Ectodermal cell (in vitro differentiated cells): ENCODE measurements at regions not wholly inside any gene's neighbourhood (a gene's known extent, or its start where the extent isn't known, plus 50 kb on each side); places are given as distances from the start of the nearest gene placed in this dataset.

Source experiments
- H3K27ac ChIP-seq: 2 replicates; pipeline ENCODE4 v1.7.0; 2013; ENCODE audit warnings: mild to moderate bottlenecking, low read depth, low read length; ENCODE audit not compliant: insufficient read depth, poor library complexity, severe bottlenecking
- H3K27me3 ChIP-seq: 2 replicates; pipeline ENCODE4 v1.7.0; 2013; ENCODE audit warnings: mild to moderate bottlenecking, low read length; ENCODE audit not compliant: insufficient read depth, control insufficient read depth, poor library complexity, severe bottlenecking
- H3K36me3 ChIP-seq: one replicate; pipeline ENCODE4 v1.7.0; 2013; ENCODE audit warnings: low read length; ENCODE audit not compliant: control insufficient read depth, insufficient read depth
- H3K4me1 ChIP-seq: one replicate; pipeline ENCODE4 v1.7.0; 2013; ENCODE audit warnings: low read length; ENCODE audit not compliant: control insufficient read depth, insufficient read depth
- H3K4me3 ChIP-seq: 2 replicates; pipeline ENCODE4 v1.7.0; 2013; ENCODE audit warnings: low read depth, low read length, control low read depth; ENCODE audit not compliant: insufficient read depth
- H3K9me3 ChIP-seq: 2 replicates; pipeline ENCODE4 v1.7.0; 2013; ENCODE audit warnings: mild to moderate bottlenecking, low read length, moderate library complexity; ENCODE audit not compliant: control insufficient read depth
- WGBS, 2 experiments: methylation state at CpG; one replicate each; pipeline ENCODE4 v1.1.7; 2013; ENCODE audit warnings: missing lambda C conversion rate in 2 of 2; 5-methylcytosine and 5-hydroxymethylcytosine counted together

GRCh38 chr16:47778106-47778801, 317.1 kb downstream of the PHKB start:
- no peak overlapping the region for H3K27ac ChIP-seq
- no peaks in the 10 kb centered on the region for H3K27me3 ChIP-seq
- H3K4me3 ChIP-seq: no peak overlapping the region
- WGBS, 2 experiments: 94% methylated on average over 6 of the region's 6 CpGs
- H3K36me3 ChIP-seq: no peaks in the 10 kb centered on the region
- no peaks in the 10 kb centered on the region for H3K9me3 ChIP-seq
- H3K4me1 ChIP-seq: no peaks in the 10 kb centered on the region

GRCh38 chr16:47777220-47777619, 316.1 kb downstream of the PHKB start:
- no peaks in the 10 kb centered on the region for H3K36me3 ChIP-seq
- H3K27ac ChIP-seq: no peak overlapping the region
- no peaks in the 10 kb centered on the region for H3K4me1 ChIP-seq
- H3K9me3 ChIP-seq: no peaks in the 10 kb centered on the region
- no peak overlapping the region for H3K4me3 ChIP-seq
- H3K27me3 ChIP-seq: no peaks in the 10 kb centered on the region

- Histone ChIP-seq H3K36me3 (no peaks in the 10 kb centered on the region), H3K9me3 (no peaks in the 10 kb centered on the region), H3K27ac (no peak overlapping the region), H3K4me1 (no peaks in the 10 kb centered on the region), H3K4me3 (no peak overlapping the region), H3K27me3 (no peaks in the 10 kb centered on the region)
- WGBS, 2 experiments: 78% methylated on average over 1 of the region's 1 CpG; no CpG with 5 or more reads in 1 of the 2 experiments
Observed at GRCh38 chr16:47774661-47775060, 313.5 kb downstream of the PHKB start.

- Histone ChIP-seq H3K4me1 (no peaks in the 10 kb centered on the region), H3K27ac (no peak overlapping the region), H3K27me3 (no peaks in the 10 kb centered on the region), H3K4me3 (no peak overlapping the region), H3K36me3 (no peaks in the 10 kb centered on the region), H3K9me3 (no peaks in the 10 kb centered on the region)
- WGBS, 2 experiments: 86 to 100% methylated on average over 1 of the region's 1 CpG
Observed at GRCh38 chr16:47753659-47754058, 292.5 kb downstream of the PHKB start.
